ENCODE measurements at regions not wholly inside any gene's neighbourhood (a gene's known extent, or its start where the extent isn't known, plus 50 kb on each side); places are given as distances from the start of the nearest gene placed in this dataset.

DNA sequence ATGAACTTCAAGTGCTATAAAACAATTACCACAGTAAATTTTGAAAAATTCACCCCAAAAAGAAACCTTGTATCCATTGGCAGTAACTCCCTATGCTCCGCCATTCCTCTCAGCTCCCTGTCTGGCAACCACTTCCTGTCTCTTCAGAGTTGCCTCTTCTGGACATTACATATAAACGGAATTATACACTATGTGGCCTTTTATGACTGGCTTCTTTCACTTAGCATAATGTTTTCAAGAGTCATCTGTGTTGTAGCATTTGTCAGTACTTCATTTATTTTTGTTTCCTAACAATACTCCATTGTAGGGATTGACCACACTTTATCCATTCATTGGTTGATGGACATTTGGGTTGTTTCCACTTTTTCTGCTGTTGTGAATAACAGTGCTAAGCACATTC is 50.1 kb downstream of the CEP43 start:
- no peak for ATAC-seq
- DNase-seq = no peak
- intact Hi-C loops (cut with micrococcal nuclease) = no loop called here

DNA sequence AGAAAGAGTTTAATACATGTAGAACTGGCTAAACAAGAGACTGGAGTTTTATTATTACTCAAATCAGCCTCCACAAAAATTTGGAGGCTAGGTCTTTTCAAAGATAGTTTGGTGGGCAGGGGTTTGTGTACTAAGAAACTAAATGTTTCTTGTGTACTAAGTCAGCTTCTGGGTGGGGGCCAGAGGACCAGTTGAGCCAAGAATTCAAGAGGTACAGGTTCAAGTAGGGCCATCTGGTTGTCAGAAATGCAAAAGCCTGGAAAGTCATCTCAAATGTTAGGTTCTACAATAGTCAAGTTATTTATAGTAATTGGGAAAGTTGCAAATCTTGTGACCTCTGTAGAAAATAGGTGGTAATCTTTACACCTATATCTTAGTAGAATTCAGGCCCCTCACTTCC is 51.7 kb downstream of the CEP43 start:
- ATAC-seq = peak; percentile 65
- DNase-seq = peak; percentile 38
- intact Hi-C loops (cut with micrococcal nuclease) = no loop called here

DNA sequence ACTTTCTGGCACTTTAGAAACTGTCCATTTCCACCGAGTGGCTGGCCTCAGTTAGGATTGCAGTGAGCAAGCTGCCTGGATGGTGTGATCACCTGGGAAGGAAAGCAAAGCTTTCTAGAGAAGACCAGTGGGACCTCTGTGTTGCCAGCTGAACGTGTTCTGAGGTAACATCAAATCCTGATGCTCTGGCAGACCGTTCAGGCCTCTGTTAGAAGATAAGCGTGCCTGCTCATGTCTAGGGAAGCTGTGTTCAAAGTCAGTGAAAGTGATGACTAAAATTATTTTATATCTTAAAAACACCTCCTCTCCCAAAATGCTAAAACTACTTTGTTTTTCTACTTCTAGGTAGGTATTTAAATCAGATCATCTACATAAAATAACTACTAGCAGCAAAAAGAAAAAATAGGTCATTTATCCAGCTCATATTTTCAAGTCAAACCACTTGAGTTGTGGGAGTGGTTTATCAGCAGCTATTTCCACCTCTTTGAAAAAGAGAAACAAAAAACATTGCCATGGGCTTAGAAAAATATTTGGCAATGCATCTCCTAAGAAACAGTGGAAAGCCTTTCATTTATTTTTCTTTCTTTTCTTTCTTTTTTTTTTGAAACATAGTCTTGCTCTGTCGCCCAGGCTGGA is 54.8 kb downstream of the CEP43 start:
- intact Hi-C loops (cut with micrococcal nuclease) = no loop called here
- ATAC-seq (peak; percentile 32), DNase-seq (no peak)

DNA sequence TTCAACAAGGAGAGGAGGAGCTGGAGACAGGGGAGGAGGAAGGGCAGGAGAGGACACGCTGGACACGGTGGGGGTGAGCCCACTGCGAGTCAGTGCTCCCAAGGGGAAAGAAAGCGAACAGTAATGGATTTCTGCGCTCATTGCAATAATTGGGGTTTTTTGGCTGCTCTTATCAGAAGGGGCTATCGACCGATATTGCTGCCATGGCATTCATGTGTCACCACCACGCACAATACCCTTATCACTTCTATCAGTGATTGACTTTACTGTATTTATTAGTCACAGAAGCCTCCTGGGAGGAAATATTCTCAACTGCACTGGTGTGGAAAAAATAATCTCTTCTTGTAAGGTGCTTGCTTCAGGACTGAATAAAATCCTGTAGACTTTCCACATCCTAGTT is 55.8 kb downstream of the CEP43 start:
- no peak for ATAC-seq

GRCh38 chr6:167056370-167056769 is 57.2 kb downstream of the CEP43 start:
- no peak for DNase-seq
- intact Hi-C loops (cut with micrococcal nuclease) = no loop called here
- ATAC-seq = no peak

More for the DNA sequence above, 55.8 kb downstream of the CEP43 start:
- intact Hi-C loops (cut with micrococcal nuclease) = no loop called here
- no peak for DNase-seq

GRCh38 chr6:167058261-167058660 is 59.1 kb downstream of the CEP43 start:
- no peak for ATAC-seq

More at GRCh38 chr6:167058261-167058660, 59.1 kb downstream of the CEP43 start:
- DNase-seq = no peak
- intact Hi-C loops (cut with micrococcal nuclease) = no loop called here
